Hepatocyte (in vitro differentiated cells): ENCODE measurements at regions not wholly inside any gene's neighbourhood (a gene's known extent, or its start where the extent isn't known, plus 50 kb on each side); places are given as distances from the start of the nearest gene placed in this dataset.

ENCODE experiments used
- DNase-seq: peaks from one replicate; pipeline ENCODE4 v3.0.0-alpha.2; 2016; ENCODE audit warnings: low spot score
- H2AFZ ChIP-seq: fragments of 200-600 bp; sonication (generic); 2 replicates; pipeline ENCODE4 v1.6.0; 2016; ENCODE audit warnings: antibody characterized with exemption, mild to moderate bottlenecking
- H3K27ac ChIP-seq: fragments of 200-600 bp; sonication (generic); 2 replicates; pipeline ENCODE4 v1.5.1; 2016; ENCODE audit warnings: mild to moderate bottlenecking
- H3K27me3 ChIP-seq: fragments of 200-600 bp; sonication (generic); 2 replicates; pipeline ENCODE4 v1.6.1; 2016
- H3K36me3 ChIP-seq: fragments of 200-600 bp; sonication (generic); replicated peaks from 2 replicates; pipeline ENCODE4 v1.5.1; 2016; ENCODE audit warnings: low read depth; ENCODE audit not compliant: insufficient read depth
- H3K4me1 ChIP-seq: fragments of 200-600 bp; sonication (generic); 2 replicates; pipeline ENCODE4 v1.5.1; 2016; ENCODE audit warnings: mild to moderate bottlenecking, moderate library complexity; ENCODE audit not compliant: insufficient read depth
- H3K4me2 ChIP-seq: fragments of 200-600 bp; sonication (generic); 2 replicates; pipeline ENCODE4 v1.6.0; 2016
- H3K4me3 ChIP-seq: fragments of 200-600 bp; sonication (generic); 2 replicates; pipeline ENCODE4 v1.5.1; 2016; ENCODE audit warnings: mild to moderate bottlenecking
- H3K79me2 ChIP-seq: fragments of 200-600 bp; sonication (generic); 2 replicates; pipeline ENCODE4 v1.6.0; 2017; ENCODE audit warnings: mild to moderate bottlenecking
- H3K9me2 ChIP-seq: fragments of 200-600 bp; sonication (generic); replicated peaks from 2 replicates; pipeline ENCODE4 v1.6.0; 2017; ENCODE audit warnings: mild to moderate bottlenecking; ENCODE audit not compliant: insufficient read depth
- H3K9me3 ChIP-seq: fragments of 200-600 bp; sonication (generic); 2 replicates; pipeline ENCODE4 v1.5.1; 2016; ENCODE audit warnings: low read depth, mild to moderate bottlenecking
- H4K20me1 ChIP-seq: fragments of 200-600 bp; sonication (generic); 2 replicates; pipeline ENCODE4 v1.6.0; 2016; ENCODE audit warnings: mild to moderate bottlenecking; ENCODE audit not compliant: insufficient read depth, poor library complexity, severe bottlenecking
- CTCF ChIP-seq: fragments of 200-600 bp; sonication (generic); IDR thresholded peaks from 2 replicates; pipeline ENCODE4 v1.5.1; 2016; ENCODE audit warnings: antibody characterized with exemption, mild to moderate bottlenecking; ENCODE audit not compliant: poor library complexity
- EZH2 ChIP-seq: fragments of 200-600 bp; sonication (generic); IDR thresholded peaks from 2 replicates; pipeline ENCODE4 v1.6.1; 2016; ENCODE audit warnings: antibody characterized with exemption, mild to moderate bottlenecking, borderline replicate concordance
- EZH2phosphoT487 ChIP-seq: fragments of 200-600 bp; sonication (generic); IDR thresholded peaks from one replicate; pipeline ENCODE4 v1.6.1; 2018; ENCODE audit warnings: antibody characterized with exemption, mild to moderate bottlenecking, low read depth, moderate library complexity; ENCODE audit not compliant: unreplicated experiment, severe bottlenecking
- WGBS: methylation state at CpG from one replicate; pipeline ENCODE4 v1.1.6; 2016; ENCODE audit warnings: low lambda C conversion rate; ENCODE audit errors: missing lambda C conversion rate; 5-methylcytosine and 5-hydroxymethylcytosine counted together

GRCh38 chr13:76813000-76813691 is 73.1 kb downstream of the KCTD12 start:
- H3K79me2 ChIP-seq: no peaks in the 10 kb centered on the region
- peak overlapping the region; percentile 1 for H3K27ac ChIP-seq
- WGBS: 91% methylated on average over 4 of the region's 4 CpGs
- H3K9me3 ChIP-seq: no peaks in the 10 kb centered on the region
- no peaks in the 10 kb centered on the region for H3K4me1 ChIP-seq
- H3K27me3 ChIP-seq: no peaks in the 10 kb centered on the region
- H2AFZ ChIP-seq: no peak overlapping the region
- DNase-seq: no peak
- H3K9me2 ChIP-seq: no peaks in the 10 kb centered on the region
- H4K20me1 ChIP-seq: no peaks in the 10 kb centered on the region
- no peak overlapping the region for H3K4me3 ChIP-seq
- TF ChIP-seq EZH2 (no peak), EZH2phosphoT487 (no peak), CTCF (no peak)
- no peaks in the 10 kb centered on the region for H3K36me3 ChIP-seq
- no peak overlapping the region for H3K4me2 ChIP-seq

- H3K36me3 ChIP-seq: no peaks in the 10 kb centered on the region
- H3K4me2 ChIP-seq: no peak overlapping the region
- no peaks in the 10 kb centered on the region for H3K9me2 ChIP-seq
- H2AFZ ChIP-seq: no peak overlapping the region
- H3K27ac ChIP-seq: peak overlapping the region; percentile 1
- H3K4me3 ChIP-seq: no peak overlapping the region
- no peaks in the 10 kb centered on the region for H3K9me3 ChIP-seq
- no peaks in the 10 kb centered on the region for H3K79me2 ChIP-seq
- H3K4me1 ChIP-seq: no peaks in the 10 kb centered on the region
- WGBS: 66% methylated on average over 4 of the region's 4 CpGs
- TF ChIP-seq CTCF (no peak), EZH2 (no peak)
- no peaks in the 10 kb centered on the region for H4K20me1 ChIP-seq
- peak; percentile 18 for DNase-seq
- no peaks in the 10 kb centered on the region for H3K27me3 ChIP-seq
Measured at GRCh38 chr13:76812206-76812897, 73.9 kb downstream of the KCTD12 start.

- DNase-seq: no peak
- H3K27ac ChIP-seq: no peak overlapping the region
- H3K79me2 ChIP-seq: no peaks in the 10 kb centered on the region
- no peaks in the 10 kb centered on the region for H4K20me1 ChIP-seq
- H3K9me2 ChIP-seq: no peaks in the 10 kb centered on the region
- H3K9me3 ChIP-seq: no peaks in the 10 kb centered on the region
- WGBS: 88% methylated on average over 1 of the region's 1 CpG
- no peak for TF ChIP-seq EZH2
- no peak for TF ChIP-seq EZH2phosphoT487
- TF ChIP-seq CTCF: no peak
- no peak overlapping the region for H3K4me3 ChIP-seq
- H3K4me1 ChIP-seq: no peaks in the 10 kb centered on the region
- H3K4me2 ChIP-seq: no peak overlapping the region
- no peaks in the 10 kb centered on the region for H3K27me3 ChIP-seq
- H2AFZ ChIP-seq: no peak overlapping the region
- H3K36me3 ChIP-seq: no peaks in the 10 kb centered on the region
Measured at GRCh38 chr13:76809389-76809788, 76.8 kb downstream of the KCTD12 start.
